Spleen (tissue), 11 donors: ENCODE measurements at regions not wholly inside any gene's neighbourhood (a gene's known extent, or its start where the extent isn't known, plus 50 kb on each side); places are given as distances from the start of the nearest gene placed in this dataset.

Source experiments
- DNase-seq: peaks from one replicate; pipeline ENCODE4 v3.0.0-alpha.2; 2020
- H3K27ac ChIP-seq, 8 donors: fragments of 200-600 bp; sonication (generic) in 7 of 8; 1 replicate in 4 of 8; 2 replicates in 4 of 8; pipeline versions ENCODE4 v1.5.0 to v1.8.0; 2016 to 2021; ENCODE audit warnings: inconsistent platforms in 4 of 8, mild to moderate bottlenecking in 4 of 8, moderate library complexity in 1 of 8
- H3K27me3 ChIP-seq, 7 donors: fragments of 200-600 bp; sonication (generic) in 6 of 7; replicated peaks in 1 of 7; 1 replicate in 4 of 7; 2 replicates in 3 of 7; pipeline versions ENCODE4 v1.5.0 to v1.8.0; 2016 to 2021; ENCODE audit warnings: inconsistent platforms in 3 of 7, mild to moderate bottlenecking in 1 of 7
- H3K36me3 ChIP-seq, 6 donors: fragments of 200-600 bp; sonication (generic) in 5 of 6; 1 replicate in 4 of 6; 2 replicates in 2 of 6; pipeline versions ENCODE4 v1.5.0 to v1.8.0; 2016 to 2021; ENCODE audit warnings: inconsistent platforms in 2 of 6
- H3K4me1 ChIP-seq, 6 donors: fragments of 200-600 bp; sonication (generic) in 5 of 6; 1 replicate in 3 of 6; 2 replicates in 3 of 6; pipeline versions ENCODE4 v1.5.0 to v1.8.0; 2016 to 2021; ENCODE audit warnings: inconsistent platforms in 3 of 6
- H3K4me3 ChIP-seq, 8 donors: fragments of 200-600 bp; sonication (generic) in 7 of 8; 1 replicate in 4 of 8; 2 replicates in 4 of 8; pipeline versions ENCODE4 v1.5.0 to v1.8.0; 2016 to 2021; ENCODE audit warnings: inconsistent platforms in 4 of 8, mild to moderate bottlenecking in 4 of 8, moderate library complexity in 2 of 8
- H3K9me3 ChIP-seq, 8 donors: fragments of 200-600 bp; sonication (generic) in 7 of 8; 1 replicate in 4 of 8; 2 replicates in 4 of 8; pipeline versions ENCODE4 v1.5.0 to v1.8.0; 2016 to 2021; ENCODE audit warnings: inconsistent platforms in 4 of 8
- CTCF ChIP-seq, 11 experiments: fragments of 200-600 bp in 7 of 11; fragments of 450-650 bp in 4 of 11; sonication (generic) in 4 of 11; IDR thresholded peaks in 8 of 11; conservative IDR thresholded peaks in 3 of 11; 1 replicate in 7 of 11; 2 replicates in 4 of 11; pipeline versions ENCODE4 v1.4.0 to v1.8.0; 2016 to 2021; ENCODE audit warnings: antibody characterized with exemption in 11 of 11, inconsistent platforms in 4 of 11, mild to moderate bottlenecking in 1 of 11
- POLR2A ChIP-seq, 3 donors: fragments of 450-650 bp; IDR thresholded peaks; one replicate each; pipeline ENCODE4 v1.5.1; 2017; ENCODE audit warnings: antibody characterized with exemption in 3 of 3, mild to moderate bottlenecking in 1 of 3
- POLR2AphosphoS5 ChIP-seq, 3 donors: sonication (generic); formaldehyde crosslinking; IDR thresholded peaks; one replicate each; pipeline ENCODE4 v1.5.1; 2017; ENCODE audit warnings: antibody characterized with exemption in 3 of 3
- WGBS, 5 donors: extraction: QIAGEN DNeasy Blood & Tissue Kit in 3 of 5; methylation state at CpG; one replicate each; pipeline versions ENCODE4 v1.1.5 to v1.1.7; 2013 to 2018; 5-methylcytosine and 5-hydroxymethylcytosine counted together
- intact Hi-C: fragments of 100-400 bp; cut with DNase I; formaldehyde crosslinking; loops from one replicate; pipeline ENCODE4 v1.15.0; 2023; ENCODE audit warnings: low total_unique reads
- donor health status: healthy with polysubstance abuse.
- donor health status: DM: no; HTN: no; CAD: no; lungs with moderate emphysema.
- donor health status: DM: no; HTN: no; CAD: no.
- donor health status: Bipolar disorder and iron deficiency.
- donor health status: healthy.
- donor health status: DM: no; HTN: no; CAD: no.
- donor health status: DM: yes; HTN: yes; CAD: no.

GRCh38 chr18:30754846-30755245 is 287.7 kb downstream of the DSC3 start:
- H3K4me1 ChIP-seq, result no peaks in the 10 kb centered on the region
- no peak for DNase-seq
- intact Hi-C loops, result no loop called here

GRCh38 chr18:30748541-30748940 is 294.0 kb downstream of the DSC3 start:
- no peaks in the 10 kb centered on the region for H3K36me3 ChIP-seq
- no peaks in the 10 kb centered on the region for H3K4me1 ChIP-seq
- no peak overlapping the region for H3K27ac ChIP-seq
- intact Hi-C loops, result no loop called here
- H3K4me3 ChIP-seq, result no peak overlapping the region
- H3K9me3 ChIP-seq, result peaks cover 0 to 16% (median 0%) of the 10 kb centered on the region in 8 donors
- H3K27me3 ChIP-seq, result no peaks in the 10 kb centered on the region
- no peak for TF ChIP-seq POLR2A (IDR thresholded peaks at IDR 0.05)
- TF ChIP-seq POLR2AphosphoS5 (IDR thresholded peaks at IDR 0.05), result no peak
- TF ChIP-seq CTCF (IDR thresholded peaks at IDR 0.05 in 8 of 11, conservative IDR thresholded peaks at IDR 0.05 in 3 of 11), result no peak
- DNase-seq, result no peak
- WGBS, 5 donors, result 12 to 32% (median 23%) methylated on average over 5 of the region's 5 CpGs

More at GRCh38 chr18:30754846-30755245, 287.7 kb downstream of the DSC3 start:
- TF ChIP-seq POLR2A (IDR thresholded peaks at IDR 0.05) (no peak), POLR2AphosphoS5 (IDR thresholded peaks at IDR 0.05) (no peak), CTCF (IDR thresholded peaks at IDR 0.05 in 8 of 11, conservative IDR thresholded peaks at IDR 0.05 in 3 of 11) (no peak)
- Histone ChIP-seq H3K27ac (no peak overlapping the region), H3K27me3 (no peaks in the 10 kb centered on the region), H3K36me3 (no peaks in the 10 kb centered on the region), H3K4me3 (no peak overlapping the region), H3K9me3 (peaks cover 0 to 16% (median 5%) of the 10 kb centered on the region in 8 donors)

- Histone ChIP-seq H3K4me3 (no peak overlapping the region), H3K4me1 (no peaks in the 10 kb centered on the region), H3K27ac (no peak overlapping the region), H3K36me3 (no peaks in the 10 kb centered on the region), H3K9me3 (peaks cover 0 to 6% (median 0%) of the 10 kb centered on the region in 8 donors), H3K27me3 (no peaks in the 10 kb centered on the region)
- intact Hi-C loops, result no loop called here
- TF ChIP-seq POLR2AphosphoS5 (IDR thresholded peaks at IDR 0.05) (no peak), CTCF (IDR thresholded peaks at IDR 0.05 in 8 of 11, conservative IDR thresholded peaks at IDR 0.05 in 3 of 11) (no peak), POLR2A (IDR thresholded peaks at IDR 0.05) (no peak)
- DNase-seq, result no peak
Measured at GRCh38 chr18:30746224-30746623, 296.3 kb downstream of the DSC3 start.

GRCh38 chr18:30743033-30743432 is 299.5 kb downstream of the DSC3 start:
- no peak overlapping the region for H3K27ac ChIP-seq
- H3K27me3 ChIP-seq, result no peaks in the 10 kb centered on the region
- H3K4me3 ChIP-seq, result no peak overlapping the region
- no peaks in the 10 kb centered on the region for H3K36me3 ChIP-seq
- intact Hi-C loops, result no loop called here
- no peak for DNase-seq
- H3K9me3 ChIP-seq, result peaks cover 0 to 6% (median 0%) of the 10 kb centered on the region in 8 donors
- TF ChIP-seq CTCF (IDR thresholded peaks at IDR 0.05 in 8 of 11, conservative IDR thresholded peaks at IDR 0.05 in 3 of 11) (no peak), POLR2AphosphoS5 (IDR thresholded peaks at IDR 0.05) (no peak), POLR2A (IDR thresholded peaks at IDR 0.05) (no peak)
- H3K4me1 ChIP-seq, result no peaks in the 10 kb centered on the region
